ENCODE measurements at regions not wholly inside any gene's neighbourhood (a gene's known extent, or its start where the extent isn't known, plus 50 kb on each side); places are given as distances from the start of the nearest gene placed in this dataset.

DNA sequence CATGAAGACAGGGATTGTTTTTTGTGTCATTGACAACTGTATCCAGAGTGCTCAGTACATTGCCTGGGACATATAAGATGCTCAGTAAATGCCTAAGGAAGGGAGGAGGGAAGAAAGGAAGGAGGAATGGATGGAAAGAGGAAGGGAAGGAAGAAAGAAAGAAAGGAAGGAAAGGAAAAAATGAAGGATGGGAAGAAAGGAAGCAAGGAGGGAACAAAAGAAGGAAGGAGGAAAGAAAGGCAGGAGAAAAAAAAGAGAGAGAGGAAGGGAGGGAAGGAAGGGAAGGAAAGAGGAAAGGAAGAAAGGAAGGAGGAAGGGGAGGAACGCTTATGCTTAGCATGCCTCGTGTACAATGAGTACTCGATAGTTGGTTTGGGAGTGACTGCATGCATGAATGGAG lies 514.7 kb downstream of the RPS24 start:
- in situ Hi-C loops (cut with HindIII; ENCODE audit: low sequenced_read_pairs), result no loop called here
- TF ChIP-seq, protein P1, sequence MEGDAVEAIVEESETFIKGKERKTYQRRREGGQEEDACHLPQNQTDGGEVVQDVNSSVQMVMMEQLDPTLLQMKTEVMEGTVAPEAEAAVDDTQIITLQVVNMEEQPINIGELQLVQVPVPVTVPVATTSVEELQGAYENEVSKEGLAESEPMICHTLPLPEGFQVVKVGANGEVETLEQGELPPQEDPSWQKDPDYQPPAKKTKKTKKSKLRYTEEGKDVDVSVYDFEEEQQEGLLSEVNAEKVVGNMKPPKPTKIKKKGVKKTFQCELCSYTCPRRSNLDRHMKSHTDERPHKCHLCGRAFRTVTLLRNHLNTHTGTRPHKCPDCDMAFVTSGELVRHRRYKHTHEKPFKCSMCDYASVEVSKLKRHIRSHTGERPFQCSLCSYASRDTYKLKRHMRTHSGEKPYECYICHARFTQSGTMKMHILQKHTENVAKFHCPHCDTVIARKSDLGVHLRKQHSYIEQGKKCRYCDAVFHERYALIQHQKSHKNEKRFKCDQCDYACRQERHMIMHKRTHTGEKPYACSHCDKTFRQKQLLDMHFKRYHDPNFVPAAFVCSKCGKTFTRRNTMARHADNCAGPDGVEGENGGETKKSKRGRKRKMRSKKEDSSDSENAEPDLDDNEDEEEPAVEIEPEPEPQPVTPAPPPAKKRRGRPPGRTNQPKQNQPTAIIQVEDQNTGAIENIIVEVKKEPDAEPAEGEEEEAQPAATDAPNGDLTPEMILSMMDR (IDR thresholded peaks at IDR 0.05; ENCODE audit: low read depth, low read length, missing control alignments), result no peak
- DNase-seq (ENCODE audit: low read depth), result no peak
- no peak overlapping the region for H3K4me3 ChIP-seq (ENCODE audit: low read depth, low read length)

- no peak overlapping the region for H3K4me3 ChIP-seq (ENCODE audit: low read depth, low read length)
- in situ Hi-C loops (cut with HindIII; ENCODE audit: low sequenced_read_pairs), result no loop called here
- no peak for DNase-seq (ENCODE audit: low read depth)
- TF ChIP-seq, protein P1 (IDR thresholded peaks at IDR 0.05; ENCODE audit: low read depth, low read length, missing control alignments), result no peak
Observed at GRCh38 chr10:78549140-78549935, 515.7 kb downstream of the RPS24 start.

DNA sequence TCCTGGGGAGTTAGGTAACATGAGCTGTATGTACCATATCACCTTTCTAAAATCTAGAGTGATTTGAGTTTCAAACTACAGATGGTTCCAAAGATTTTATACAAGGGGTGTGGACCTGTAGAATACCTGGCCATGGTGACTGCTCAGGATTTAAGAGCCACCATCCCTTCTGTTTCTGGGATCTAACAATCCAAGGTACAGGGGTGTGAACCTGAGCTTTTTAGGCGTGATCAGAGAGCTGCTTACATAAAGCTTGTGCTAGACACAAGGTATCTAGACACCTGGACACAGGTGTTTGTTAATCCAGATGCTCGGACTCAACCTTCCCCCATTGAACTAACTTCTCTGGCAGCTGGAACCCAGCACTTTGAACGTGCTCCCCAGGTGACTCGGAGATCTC lies 516.4 kb downstream of the RPS24 start:
- no peak overlapping the region for H3K4me3 ChIP-seq (ENCODE audit: low read depth, low read length)
- no peak for DNase-seq (ENCODE audit: low read depth)
- TF ChIP-seq, protein P1 (IDR thresholded peaks at IDR 0.05; ENCODE audit: low read depth, low read length, missing control alignments), result no peak
- in situ Hi-C loops (cut with HindIII; ENCODE audit: low sequenced_read_pairs), result no loop called here

DNA sequence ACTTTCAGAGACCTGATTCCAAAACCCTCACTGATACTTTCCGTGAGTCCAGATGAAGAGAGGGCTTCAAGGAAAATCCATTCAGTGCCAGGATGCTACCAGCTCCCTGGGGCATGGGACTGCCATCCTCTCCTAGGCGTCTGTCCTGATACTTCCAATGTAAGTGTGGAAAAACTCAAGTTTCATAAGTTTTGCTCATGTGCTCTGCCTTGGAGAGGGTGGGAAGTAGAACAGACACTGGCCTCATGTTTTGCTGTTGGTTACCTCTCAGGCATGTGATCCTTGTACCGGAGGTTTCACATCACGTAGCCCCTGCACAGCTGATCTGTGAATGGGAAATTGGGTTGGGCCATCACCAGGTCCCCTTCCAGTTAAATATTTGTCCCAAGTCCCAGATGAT lies 517.1 kb downstream of the RPS24 start:
- TF ChIP-seq, protein P1 (IDR thresholded peaks at IDR 0.05; ENCODE audit: low read depth, low read length, missing control alignments), result no peak
- in situ Hi-C loops (cut with HindIII; ENCODE audit: low sequenced_read_pairs), result no loop called here
- H3K4me3 ChIP-seq (ENCODE audit: low read depth, low read length), result no peak overlapping the region
- no peak for DNase-seq (ENCODE audit: low read depth)

DNA sequence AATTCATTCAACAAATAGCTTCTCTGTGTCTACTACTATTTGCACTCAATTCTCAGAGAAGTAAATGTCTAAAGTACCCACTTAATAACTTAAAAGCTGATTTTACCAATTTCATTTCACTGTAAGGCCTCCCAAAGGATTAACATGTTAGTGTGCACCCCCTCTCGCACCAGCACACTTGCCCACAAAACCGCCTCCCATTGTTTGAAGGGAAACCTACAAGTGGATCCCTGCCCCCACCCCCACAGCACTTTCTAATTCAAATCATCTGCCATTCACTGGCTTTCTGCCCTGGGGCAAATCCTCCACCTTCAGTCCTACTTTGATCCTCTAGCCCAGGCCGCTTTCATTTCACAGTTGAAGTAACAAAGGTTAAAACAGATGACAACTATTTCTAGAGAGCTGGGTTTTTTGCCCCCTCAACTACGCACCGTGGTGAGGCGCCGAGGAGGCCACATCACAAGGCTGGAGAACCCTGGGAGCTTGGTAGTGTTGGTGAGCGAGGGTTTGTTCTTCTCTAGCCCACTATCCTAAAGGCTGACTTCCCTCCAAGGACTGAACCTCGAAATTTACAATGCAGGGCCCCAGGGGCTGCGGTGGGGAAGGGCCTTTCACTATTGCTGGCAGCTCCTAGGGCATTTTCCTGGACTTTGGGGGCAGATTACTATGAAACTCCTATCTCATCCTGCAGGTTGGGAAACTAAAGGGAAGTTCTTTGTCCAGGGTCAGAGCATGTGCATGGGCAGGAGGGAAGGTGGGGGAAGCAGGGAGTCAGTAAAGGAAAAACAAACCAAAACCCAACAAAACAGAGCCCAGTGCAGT lies 517.4 kb upstream of the ZMIZ1 start:
- TF ChIP-seq, protein P1 (IDR thresholded peaks at IDR 0.05; ENCODE audit: low read depth, low read length, missing control alignments), result no peak
- in situ Hi-C loops (cut with HindIII; ENCODE audit: low sequenced_read_pairs), result no loop called here
- no peak for DNase-seq (ENCODE audit: low read depth)
- no peak overlapping the region for H3K4me3 ChIP-seq (ENCODE audit: low read depth, low read length)

DNA sequence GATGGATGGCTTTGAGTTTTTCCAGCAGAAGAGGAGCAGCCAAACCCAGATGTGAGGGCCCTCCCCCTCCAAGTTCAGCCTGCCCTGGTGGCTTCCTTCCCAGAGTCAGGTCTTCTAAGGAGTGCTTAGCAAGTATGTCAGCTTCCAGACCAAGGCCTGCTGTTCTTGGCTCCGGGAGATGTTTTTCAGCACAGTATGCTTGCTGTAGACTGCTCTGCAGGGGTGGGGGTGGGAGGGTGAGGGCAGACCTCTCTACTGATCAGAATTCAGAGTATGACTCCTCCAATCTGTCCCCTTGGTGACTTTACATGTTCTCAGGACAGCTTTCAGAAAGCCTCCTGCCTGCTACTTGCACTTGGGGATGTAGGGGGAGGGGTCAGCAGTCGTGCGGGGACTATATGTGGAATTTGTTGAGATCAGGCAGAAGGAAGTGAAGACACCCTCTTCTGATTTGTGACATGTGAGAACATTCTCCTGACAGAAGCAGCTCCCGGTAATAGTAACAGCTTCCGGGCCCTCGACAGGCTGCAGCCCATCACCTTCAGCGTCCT lies 516.4 kb upstream of the ZMIZ1 start:
- in situ Hi-C loops (cut with HindIII; ENCODE audit: low sequenced_read_pairs), result no loop called here
- TF ChIP-seq, protein P1 (IDR thresholded peaks at IDR 0.05; ENCODE audit: low read depth, low read length, missing control alignments), result no peak
- DNase-seq (ENCODE audit: low read depth), result peak; percentile 94
- no peak overlapping the region for H3K4me3 ChIP-seq (ENCODE audit: low read depth, low read length)
